Aorta (tissue), 5 donors: ENCODE measurements at regions not wholly inside any gene's neighbourhood (a gene's known extent, or its start where the extent isn't known, plus 50 kb on each side); places are given as distances from the start of the nearest gene placed in this dataset.

Experiments used
- ATAC-seq: fragments of 200-7000 bp; cut with Tn5 transposase; one replicate; pipeline ENCODE4 v1.9.1; 2022; ENCODE audit warnings: moderate library complexity; ENCODE audit not compliant: low FRiP score
- DNase-seq, 2 donors: peaks; one replicate each; pipeline ENCODE4 v3.0.0-alpha.2; 2020
- H3K27ac ChIP-seq, 2 donors: one replicate each; pipeline ENCODE4 v1.5.1; 2013; ENCODE audit warnings: low read length in 2 of 2, mild to moderate bottlenecking in 2 of 2, moderate library complexity in 2 of 2, control low read depth in 1 of 2, inconsistent platforms in 1 of 2, low read depth in 1 of 2
- H3K27me3 ChIP-seq, 2 donors: one replicate each; pipeline ENCODE4 v1.6.1; 2013; ENCODE audit warnings: control low read depth in 1 of 2, low read length in 1 of 2, mild to moderate bottlenecking in 1 of 2, moderate library complexity in 1 of 2; ENCODE audit not compliant: insufficient read depth in 2 of 2, control insufficient read depth in 1 of 2
- H3K36me3 ChIP-seq, 2 donors: one replicate each; pipeline ENCODE4 v1.6.1; 2013; ENCODE audit warnings: control low read depth in 1 of 2, low read length in 1 of 2, mild to moderate bottlenecking in 1 of 2; ENCODE audit not compliant: insufficient read depth in 2 of 2, control insufficient read depth in 1 of 2
- H3K4me1 ChIP-seq, 2 donors: one replicate each; pipeline ENCODE4 v1.6.1; 2013; ENCODE audit warnings: low read length in 2 of 2, control low read depth in 1 of 2, mild to moderate bottlenecking in 1 of 2, moderate library complexity in 1 of 2; ENCODE audit not compliant: insufficient read depth in 2 of 2, control insufficient read depth in 1 of 2
- H3K4me3 ChIP-seq, 2 donors: one replicate each; pipeline ENCODE4 v1.5.1; 2013; ENCODE audit warnings: low read length in 2 of 2, control low read depth in 1 of 2, mild to moderate bottlenecking in 1 of 2
- H3K9me3 ChIP-seq: one replicate; pipeline ENCODE4 v1.6.1; 2013; ENCODE audit warnings: mild to moderate bottlenecking, low read length; ENCODE audit not compliant: control insufficient read depth
- WGBS, 2 donors: extraction: QIAGEN DNeasy Blood & Tissue Kit; methylation state at CpG; one replicate each; pipeline ENCODE4 v1.1.7; 2013; 5-methylcytosine and 5-hydroxymethylcytosine counted together
- intact Hi-C, 2 donors: fragments of 100-400 bp; cut with DNase I; formaldehyde crosslinking; loops; one replicate each; pipeline versions ENCODE4 v1.14.2 to v1.15.0; 2022
- donor health status: healthy with polysubstance abuse.
- donor health status: Bipolar disorder and iron deficiency.
- donor health status: DM: no; HTN: no; CAD: no.
- donor health status: DM: no; HTN: no; CAD: no.
- donor health status: DM: yes; HTN: yes; CAD: no.

GRCh38 chr4:86529436-86529835 lies 64.7 kb upstream of the PTPN13 start:
- WGBS, 2 donors, result 47 to 62% methylated on average over 2 of the region's 2 CpGs
- no peaks in the 10 kb centered on the region for H3K9me3 ChIP-seq
- no peak for ATAC-seq

DNA sequence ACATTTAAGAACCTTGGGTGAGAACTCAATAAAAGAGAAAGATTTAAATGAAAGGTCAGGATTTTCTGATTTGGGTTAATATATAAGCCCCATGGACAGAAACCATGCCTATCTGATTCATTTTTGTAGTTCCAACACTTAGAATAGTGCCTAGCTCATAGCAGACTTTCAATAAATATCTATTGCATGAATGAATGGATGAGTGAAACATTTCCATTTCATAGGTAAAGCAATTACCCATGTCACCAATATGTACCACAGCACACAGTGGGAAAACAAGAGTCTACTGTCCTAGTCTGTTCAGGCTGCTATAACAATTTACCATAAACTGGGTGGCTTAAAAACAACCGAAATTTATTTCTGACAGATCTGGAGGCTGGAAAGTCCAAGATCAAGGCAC lies 63.9 kb upstream of the PTPN13 start:
- H3K27ac ChIP-seq, result no peak overlapping the region
- ATAC-seq (no peak), DNase-seq (no peak)
- no peaks in the 10 kb centered on the region for H3K27me3 ChIP-seq
- H3K4me3 ChIP-seq, result no peak overlapping the region
- WGBS, 2 donors, result 94 to 100% methylated on average over 1 of the region's 1 CpG
- intact Hi-C loops, result no loop called here
- H3K9me3 ChIP-seq, result no peaks in the 10 kb centered on the region
- H3K4me1 ChIP-seq, result no peaks in the 10 kb centered on the region
- no peaks in the 10 kb centered on the region for H3K36me3 ChIP-seq

More at GRCh38 chr4:86529436-86529835, 64.7 kb upstream of the PTPN13 start:
- Histone ChIP-seq H3K4me1 (no peaks in the 10 kb centered on the region), H3K36me3 (no peaks in the 10 kb centered on the region), H3K27ac (no peak overlapping the region), H3K4me3 (no peak overlapping the region), H3K27me3 (no peaks in the 10 kb centered on the region)
- no peak for DNase-seq
- intact Hi-C loops, result no loop called here

DNA sequence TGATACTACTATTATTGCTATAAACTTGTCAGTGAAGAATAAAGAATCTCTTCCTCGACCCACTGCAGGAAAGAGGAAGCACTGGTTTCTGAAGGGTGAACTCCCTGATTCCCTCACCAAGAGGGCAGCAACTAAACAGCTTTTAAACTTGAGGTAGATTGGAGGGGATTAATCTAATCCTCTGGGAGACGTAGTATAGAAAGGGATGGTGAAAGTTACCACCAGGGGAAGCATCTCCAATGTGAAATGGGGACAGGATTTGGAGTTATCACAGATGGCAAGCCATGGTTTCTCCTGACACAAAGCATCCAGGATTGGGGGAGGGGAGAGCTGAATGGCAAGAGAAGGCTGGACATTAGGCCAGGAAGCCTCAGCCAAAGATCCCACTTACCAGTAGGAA lies 62.7 kb upstream of the PTPN13 start:
- intact Hi-C loops, result no loop called here
- H3K36me3 ChIP-seq, result no peaks in the 10 kb centered on the region
- no peaks in the 10 kb centered on the region for H3K9me3 ChIP-seq
- no peak overlapping the region for H3K4me3 ChIP-seq
- H3K4me1 ChIP-seq, result no peaks in the 10 kb centered on the region
- H3K27ac ChIP-seq, result no peak overlapping the region
- H3K27me3 ChIP-seq, result no peaks in the 10 kb centered on the region
- no peak for ATAC-seq
- no peak for DNase-seq
- 89 to 93% methylated on average over 2 of the region's 2 CpGs for WGBS, 2 donors

- no peak for ATAC-seq
- intact Hi-C loops, result no loop called here
- H3K27ac ChIP-seq, result no peak overlapping the region
- no peaks in the 10 kb centered on the region for H3K4me1 ChIP-seq
- DNase-seq, result no peak
- H3K4me3 ChIP-seq, result no peak overlapping the region
- no peaks in the 10 kb centered on the region for H3K27me3 ChIP-seq
- no peaks in the 10 kb centered on the region for H3K36me3 ChIP-seq
- no peaks in the 10 kb centered on the region for H3K9me3 ChIP-seq
- 97 to 100% methylated on average over 1 of the region's 1 CpG for WGBS, 2 donors
Observed at GRCh38 chr4:86532851-86533250, 61.3 kb upstream of the PTPN13 start.

DNA sequence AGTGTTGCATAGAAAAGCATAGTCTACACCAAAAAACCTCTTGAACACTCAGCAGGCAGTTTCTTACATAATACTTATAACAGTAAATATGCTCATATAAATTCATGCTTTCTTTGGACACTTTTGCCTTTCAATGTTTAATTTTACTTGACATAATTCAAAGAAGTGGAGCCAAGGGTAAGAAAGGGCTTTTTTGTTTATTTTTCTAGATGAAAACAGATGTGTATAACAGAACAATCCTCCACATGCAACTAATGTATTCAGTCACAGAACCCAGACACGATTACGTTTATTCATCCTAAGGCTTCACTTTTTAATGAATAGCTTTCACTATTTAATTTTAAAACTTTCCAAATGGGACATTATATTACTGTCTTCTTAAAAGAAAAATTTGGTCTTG lies 58.0 kb upstream of the PTPN13 start:
- Histone ChIP-seq H3K27ac (no peak overlapping the region), H3K4me3 (no peak overlapping the region), H3K36me3 (no peaks in the 10 kb centered on the region), H3K4me1 (no peaks in the 10 kb centered on the region), H3K27me3 (no peaks in the 10 kb centered on the region), H3K9me3 (no peaks in the 10 kb centered on the region)
- ATAC-seq (no peak), DNase-seq (no peak)
- intact Hi-C loops, result no loop called here
- WGBS, 2 donors, result 14 to 30% methylated on average over 2 of the region's 2 CpGs

- H3K27ac ChIP-seq, result no peak overlapping the region
- intact Hi-C loops, result no loop called here
- H3K36me3 ChIP-seq, result no peaks in the 10 kb centered on the region
- H3K27me3 ChIP-seq, result no peaks in the 10 kb centered on the region
- H3K4me1 ChIP-seq, result no peaks in the 10 kb centered on the region
- no peaks in the 10 kb centered on the region for H3K9me3 ChIP-seq
- ATAC-seq (no peak), DNase-seq (no peak)
- 63 to 91% methylated on average over 4 of the region's 4 CpGs for WGBS, 2 donors
- no peak overlapping the region for H3K4me3 ChIP-seq
Observed at GRCh38 chr4:86542319-86543027, 51.6 kb upstream of the PTPN13 start.

DNA sequence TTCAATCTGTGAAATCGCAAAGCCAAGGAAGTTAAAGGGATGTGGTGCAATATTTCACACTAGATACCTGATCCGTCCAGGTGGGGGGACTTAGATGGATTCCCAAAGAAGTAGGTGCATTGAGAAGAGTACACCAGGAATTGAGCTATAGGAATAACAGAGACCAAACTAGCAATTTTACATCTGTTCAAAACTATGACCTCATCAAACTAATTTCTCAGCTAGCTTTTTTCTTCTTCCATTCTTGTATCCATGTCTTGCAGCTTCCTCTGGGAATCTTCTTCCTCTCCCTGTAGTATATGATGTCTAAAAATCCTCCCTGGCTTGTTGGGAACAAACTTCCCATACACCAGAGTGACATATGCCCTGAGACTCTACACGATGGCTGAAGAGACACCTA lies 51.0 kb upstream of the PTPN13 start:
- DNase-seq (no peak), ATAC-seq (no peak)
- no peak overlapping the region for H3K4me3 ChIP-seq
- H3K9me3 ChIP-seq, result no peaks in the 10 kb centered on the region
- WGBS, 2 donors, result 82% methylated on average over 3 of the region's 3 CpGs
- H3K27me3 ChIP-seq, result no peaks in the 10 kb centered on the region
- no peak overlapping the region for H3K27ac ChIP-seq
- H3K36me3 ChIP-seq, result no peaks in the 10 kb centered on the region
- intact Hi-C loops, result no loop called here
- H3K4me1 ChIP-seq, result no peaks in the 10 kb centered on the region

GRCh38 chr4:86543560-86544309 lies 50.4 kb upstream of the PTPN13 start:
- no peak for DNase-seq
- Histone ChIP-seq H3K9me3 (no peaks in the 10 kb centered on the region), H3K36me3 (no peaks in the 10 kb centered on the region), H3K4me3 (no peak overlapping the region), H3K27me3 (no peaks in the 10 kb centered on the region), H3K27ac (no peak overlapping the region), H3K4me1 (no peaks in the 10 kb centered on the region)
- WGBS, 2 donors, result 35 to 42% methylated on average over 2 of the region's 2 CpGs
- ATAC-seq, result no peak
- intact Hi-C loops, result no loop called here
